Jurkat, Clone E6-1 (cell line): ENCODE measurements at regions not wholly inside any gene's neighbourhood (a gene's known extent, or its start where the extent isn't known, plus 50 kb on each side); places are given as distances from the start of the nearest gene placed in this dataset.

Experiments used
- DNase-seq: peaks from one replicate; pipeline ENCODE4 v3.0.0-alpha.2; 2011; ENCODE audit warnings: low read depth, low spot score
- H3K4me3 ChIP-seq: 2 replicates; pipeline ENCODE4 v1.5.1; 2011; ENCODE audit warnings: mild to moderate bottlenecking, low read length, control low read depth, moderate library complexity

GRCh38 chr6:24006254-24006653 lies 119.8 kb upstream of the NRSN1 start:
- H3K4me3 ChIP-seq, result no peak overlapping the region
- DNase-seq, result no peak

- no peak for DNase-seq
- no peak overlapping the region for H3K4me3 ChIP-seq
Measured at GRCh38 chr6:24009319-24009718, 116.7 kb upstream of the NRSN1 start.

- H3K4me3 ChIP-seq, result no peak overlapping the region
- DNase-seq, result no peak
Measured at GRCh38 chr6:24010133-24010532, 115.9 kb upstream of the NRSN1 start.

DNA sequence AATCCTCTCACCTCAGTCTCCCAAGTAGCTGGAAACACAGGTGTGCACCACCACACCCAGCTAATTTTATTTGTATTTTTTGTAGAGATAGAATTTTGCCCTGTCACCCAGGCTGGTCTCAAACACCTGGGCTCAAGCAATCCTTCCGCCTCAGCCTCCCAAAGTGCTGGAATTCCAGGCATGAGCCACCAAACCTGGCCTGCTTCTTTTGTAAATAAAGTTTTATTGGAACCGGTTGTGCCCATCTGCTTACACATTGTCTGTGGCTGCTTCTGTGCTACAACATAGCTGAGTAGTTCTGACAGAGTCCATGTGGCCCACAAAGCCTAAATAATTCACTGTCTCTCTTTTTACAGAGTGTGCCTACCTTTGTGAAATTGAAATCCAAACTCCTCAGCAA lies 109.7 kb upstream of the NRSN1 start:
- no peak for DNase-seq
- H3K4me3 ChIP-seq, result no peak overlapping the region

GRCh38 chr6:24016857-24017256 lies 109.2 kb upstream of the NRSN1 start:
- H3K4me3 ChIP-seq, result no peak overlapping the region
- no peak for DNase-seq

DNA sequence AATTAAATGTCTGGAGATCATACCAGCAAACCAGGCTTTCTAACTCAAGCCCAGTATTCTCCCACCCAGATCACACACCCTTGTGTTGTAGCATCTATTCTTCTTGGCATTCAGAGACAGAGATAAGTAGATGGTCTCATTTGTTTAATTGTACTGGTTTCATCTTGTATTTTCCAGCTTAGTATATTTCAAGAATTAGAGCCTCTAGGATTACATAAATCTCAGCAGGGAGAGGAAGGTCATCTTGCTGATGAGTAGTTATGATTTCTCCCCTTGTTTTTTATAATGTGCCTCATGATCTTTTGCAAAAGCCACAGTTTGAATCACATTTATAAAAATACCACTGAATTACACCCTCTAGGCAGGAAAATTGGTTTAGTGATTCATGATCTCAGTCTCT lies 106.6 kb upstream of the NRSN1 start:
- DNase-seq, result no peak

GRCh38 chr6:24019830-24020229 lies 106.2 kb upstream of the NRSN1 start:
- DNase-seq, result no peak
- H3K4me3 ChIP-seq, result no peak overlapping the region

More for the DNA sequence above, 106.6 kb upstream of the NRSN1 start:
- no peak overlapping the region for H3K4me3 ChIP-seq

DNA sequence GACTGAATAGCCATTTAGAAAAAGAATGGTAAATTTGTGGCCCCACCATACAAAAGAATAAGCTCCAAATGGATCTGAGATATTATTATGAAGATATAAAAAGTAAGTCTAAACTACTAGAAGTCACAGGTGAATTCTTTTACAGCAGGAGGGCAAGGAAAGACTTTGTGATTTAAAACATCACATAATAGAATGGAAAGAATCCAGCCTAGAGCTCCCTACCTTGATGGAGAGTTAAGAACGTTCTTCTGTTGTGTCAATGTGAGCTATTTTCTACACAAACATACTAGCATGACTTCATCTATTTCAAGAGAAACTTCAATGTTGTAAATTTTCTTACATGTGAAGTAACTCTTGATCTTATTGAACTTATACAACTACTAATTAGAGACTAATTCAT lies 100.0 kb upstream of the NRSN1 start:
- no peak for DNase-seq
- H3K4me3 ChIP-seq, result no peak overlapping the region

- no peak overlapping the region for H3K4me3 ChIP-seq
- no peak for DNase-seq
Measured at GRCh38 chr6:24031496-24031895, 94.5 kb upstream of the NRSN1 start.

DNA sequence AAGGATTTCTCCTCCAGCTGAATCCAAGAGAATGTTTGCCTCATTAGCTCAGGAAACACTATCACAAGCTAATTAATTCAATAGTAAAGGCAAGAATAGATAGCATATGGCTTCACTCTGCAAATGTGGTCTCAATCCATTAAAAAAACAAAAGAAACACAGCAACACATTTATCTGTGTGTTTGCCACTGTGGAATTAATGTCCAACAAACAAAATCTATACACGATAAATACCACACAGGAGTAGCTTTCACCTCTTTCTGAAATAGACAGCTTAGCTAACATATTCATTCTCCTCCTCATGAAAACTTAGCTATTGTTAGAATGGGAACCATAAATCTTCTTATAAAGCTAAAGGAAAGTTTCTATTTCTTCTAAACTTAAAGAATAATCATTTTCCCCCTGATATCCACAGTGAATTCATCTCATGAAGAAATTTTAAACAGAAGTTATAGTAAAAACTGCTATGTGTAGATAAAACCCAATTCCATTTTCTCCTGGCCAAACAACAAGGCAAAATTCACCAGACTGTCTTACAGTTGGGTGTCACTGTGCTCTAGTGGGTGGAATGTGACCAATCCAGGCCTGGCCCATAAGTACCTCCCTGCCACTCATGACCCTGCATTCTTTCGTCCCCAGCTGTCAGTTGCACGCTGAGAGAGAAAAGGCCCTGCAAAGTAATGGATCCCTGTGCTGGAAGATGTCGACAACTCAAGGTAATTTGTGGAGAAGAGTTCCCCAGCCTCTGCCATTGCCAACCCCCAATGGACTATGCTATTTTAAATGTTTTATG lies 92.9 kb upstream of the NRSN1 start:
- no peak for DNase-seq
- no peak overlapping the region for H3K4me3 ChIP-seq

DNA sequence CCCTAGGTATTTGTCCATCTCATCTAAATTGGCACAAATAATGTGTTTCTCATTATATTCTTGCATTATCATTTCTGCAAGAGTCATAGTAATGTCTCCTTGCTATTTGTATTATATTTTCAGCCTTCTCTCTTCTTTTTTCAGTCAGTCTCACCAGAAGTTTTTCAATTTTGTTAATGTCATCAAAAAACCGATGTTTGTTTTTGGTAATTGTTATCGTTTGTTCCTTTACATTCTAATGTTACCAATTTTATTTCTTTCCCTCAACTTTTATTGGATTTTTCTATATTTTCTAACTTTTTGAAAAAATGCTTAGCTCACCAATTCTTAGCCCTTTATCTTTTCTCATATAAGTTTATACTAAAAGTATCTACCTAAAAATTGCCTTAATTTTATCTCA lies 82.2 kb upstream of the NRSN1 start:
- no peak for DNase-seq
- H3K4me3 ChIP-seq, result no peak overlapping the region

- no peak for DNase-seq
- no peak overlapping the region for H3K4me3 ChIP-seq
Measured at GRCh38 chr6:24051942-24052589, 73.9 kb upstream of the NRSN1 start.

DNA sequence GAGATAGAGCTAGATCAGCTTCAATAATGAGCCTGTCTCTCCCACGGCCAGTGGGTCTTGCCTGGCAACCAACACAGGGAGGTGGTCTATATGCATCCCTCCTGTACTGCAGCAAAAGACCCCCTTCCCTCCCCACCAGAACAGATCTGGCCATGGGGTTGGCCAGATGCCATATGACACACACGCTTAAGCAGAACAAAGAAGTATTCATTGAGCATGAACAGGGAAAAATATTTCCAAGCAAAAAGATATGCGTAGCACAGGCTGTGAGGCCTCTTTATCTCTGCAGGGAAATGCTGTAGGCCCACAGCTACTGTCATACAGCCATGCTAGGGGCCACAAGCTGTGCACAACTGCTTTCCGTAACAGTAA lies 73.4 kb upstream of the NRSN1 start:
- H3K4me3 ChIP-seq, result no peak overlapping the region
- no peak for DNase-seq

- no peak for DNase-seq
- H3K4me3 ChIP-seq, result no peak overlapping the region
Measured at GRCh38 chr6:24053057-24053456, 73.0 kb upstream of the NRSN1 start.

GRCh38 chr6:24054388-24054787 lies 71.6 kb upstream of the NRSN1 start:
- DNase-seq, result no peak
- no peak overlapping the region for H3K4me3 ChIP-seq

- DNase-seq, result no peak
- no peak overlapping the region for H3K4me3 ChIP-seq
Measured at GRCh38 chr6:24056567-24056966, 69.4 kb upstream of the NRSN1 start.

GRCh38 chr6:24057030-24057429 lies 69.0 kb upstream of the NRSN1 start:
- no peak for DNase-seq
- no peak overlapping the region for H3K4me3 ChIP-seq

- H3K4me3 ChIP-seq, result no peak overlapping the region
Measured at GRCh38 chr6:24060982-24061754, 64.8 kb upstream of the NRSN1 start.

GRCh38 chr6:24064106-24064505 lies 61.9 kb upstream of the NRSN1 start:
- DNase-seq, result peak; percentile 6
- no peak overlapping the region for H3K4me3 ChIP-seq

More at GRCh38 chr6:24060982-24061754, 64.8 kb upstream of the NRSN1 start:
- no peak for DNase-seq

- no peak for DNase-seq
- no peak overlapping the region for H3K4me3 ChIP-seq
Measured at GRCh38 chr6:24064832-24065231, 61.2 kb upstream of the NRSN1 start.
